HepG2 (cell line): ENCODE measurements at regions not wholly inside any gene's neighbourhood (a gene's known extent, or its start where the extent isn't known, plus 50 kb on each side); places are given as distances from the start of the nearest gene placed in this dataset.
A peak's percentile ranks its signal among the peaks of the same experiment; 100 is the strongest.

ENCODE experiments used
- ARID2 ChIP-seq: sonication (generic); formaldehyde crosslinking; IDR thresholded peaks from 2 replicates; pipeline ENCODE4 v1.8.1; 2022; ENCODE audit warnings: mild to moderate bottlenecking, missing genetic modification reagents, borderline replicate concordance
- GABPA ChIP-seq, 2 experiments: IDR thresholded peaks; 2 replicates each; pipeline ENCODE4 v1.6.1; 2011 to 2016; ENCODE audit warnings: low read depth in 2 of 2, low read length in 1 of 2, missing biosample characterization in 1 of 2, missing genetic modification characterization in 1 of 2
- HMGA1 ChIP-seq: sonication (generic); formaldehyde crosslinking; conservative IDR thresholded peaks from 2 replicates; pipeline ENCODE4 v1.4.0; 2020; ENCODE audit warnings: missing genetic modification reagents
- HNRNPK ChIP-seq: fragments of 200-400 bp; formaldehyde crosslinking; IDR thresholded peaks from 2 replicates; pipeline ENCODE4 v1.6.1; 2018; ENCODE audit warnings: low read length, low read depth, moderate library complexity, mild to moderate bottlenecking; ENCODE audit not compliant: poor library complexity, severe bottlenecking
- MEF2D ChIP-seq: sonication (generic); formaldehyde crosslinking; IDR thresholded peaks from 2 replicates; pipeline ENCODE4 v1.5.1; 2020; ENCODE audit warnings: mild to moderate bottlenecking, missing genetic modification reagents
- MZF1 ChIP-seq: sonication (generic); formaldehyde crosslinking; IDR thresholded peaks from 2 replicates; pipeline ENCODE4 v1.8.1; 2023; ENCODE audit warnings: mild to moderate bottlenecking, missing genetic modification reagents, borderline replicate concordance
- NONO ChIP-seq, 2 experiments: fragments of 450-650 bp in 1 of 2; sonication (generic) in 1 of 2; formaldehyde crosslinking in 1 of 2; IDR thresholded peaks in 1 of 2; conservative IDR thresholded peaks in 1 of 2; 2 replicates each; pipeline versions ENCODE4 v1.6.1 to v1.8.0; 2017 to 2022; ENCODE audit warnings: mild to moderate bottlenecking in 1 of 2, missing genetic modification reagents in 1 of 2, moderate library complexity in 1 of 2
- PREB ChIP-seq: sonication (generic); formaldehyde crosslinking; IDR thresholded peaks from 2 replicates; pipeline ENCODE4 v1.4.0; 2020; ENCODE audit warnings: missing genetic modification reagents
- RBAK ChIP-seq: sonication (generic); formaldehyde crosslinking; IDR thresholded peaks from 2 replicates; pipeline ENCODE4 v1.5.1; 2020; ENCODE audit warnings: mild to moderate bottlenecking, missing genetic modification reagents
- SPEN ChIP-seq: sonication (generic); formaldehyde crosslinking; IDR thresholded peaks from 2 replicates; pipeline ENCODE4 v1.5.1; 2020; ENCODE audit warnings: low read depth, mild to moderate bottlenecking, missing genetic modification reagents
- STAG1 ChIP-seq: sonication (generic); formaldehyde crosslinking; IDR thresholded peaks from 2 replicates; pipeline ENCODE4 v1.4.0; 2020; ENCODE audit warnings: missing genetic modification reagents
- SYNCRIP ChIP-seq: fragments of 200-400 bp; formaldehyde crosslinking; IDR thresholded peaks from 2 replicates; pipeline ENCODE4 v1.6.1; 2018; ENCODE audit warnings: mild to moderate bottlenecking, low read depth, low read length; ENCODE audit not compliant: insufficient read depth
- TFDP2 ChIP-seq: sonication (generic); formaldehyde crosslinking; IDR thresholded peaks from 2 replicates; pipeline ENCODE4 v1.4.0; 2020; ENCODE audit warnings: missing genetic modification reagents
- TSC22D2 ChIP-seq: sonication (generic); formaldehyde crosslinking; IDR thresholded peaks from 2 replicates; pipeline ENCODE4 v1.5.1; 2020; ENCODE audit warnings: missing genetic modification reagents, mild to moderate bottlenecking, borderline replicate concordance
- UBTF ChIP-seq: sonication (generic); formaldehyde crosslinking; IDR thresholded peaks from 2 replicates; pipeline ENCODE4 v1.4.0; 2020; ENCODE audit warnings: mild to moderate bottlenecking, missing genetic modification reagents
- ZBTB14 ChIP-seq: sonication (generic); formaldehyde crosslinking; IDR thresholded peaks from 2 replicates; pipeline ENCODE4 v1.4.0; 2020; ENCODE audit warnings: missing genetic modification reagents
- ZHX1 ChIP-seq: sonication (generic); formaldehyde crosslinking; IDR thresholded peaks from 2 replicates; pipeline ENCODE4 v1.8.1; 2022; ENCODE audit warnings: low read depth, mild to moderate bottlenecking, missing genetic modification reagents
- ZNF501 ChIP-seq: sonication (generic); formaldehyde crosslinking; IDR thresholded peaks from 2 replicates; pipeline ENCODE4 v1.5.1; 2020; ENCODE audit warnings: mild to moderate bottlenecking, moderate library complexity, missing genetic modification reagents

DNA sequence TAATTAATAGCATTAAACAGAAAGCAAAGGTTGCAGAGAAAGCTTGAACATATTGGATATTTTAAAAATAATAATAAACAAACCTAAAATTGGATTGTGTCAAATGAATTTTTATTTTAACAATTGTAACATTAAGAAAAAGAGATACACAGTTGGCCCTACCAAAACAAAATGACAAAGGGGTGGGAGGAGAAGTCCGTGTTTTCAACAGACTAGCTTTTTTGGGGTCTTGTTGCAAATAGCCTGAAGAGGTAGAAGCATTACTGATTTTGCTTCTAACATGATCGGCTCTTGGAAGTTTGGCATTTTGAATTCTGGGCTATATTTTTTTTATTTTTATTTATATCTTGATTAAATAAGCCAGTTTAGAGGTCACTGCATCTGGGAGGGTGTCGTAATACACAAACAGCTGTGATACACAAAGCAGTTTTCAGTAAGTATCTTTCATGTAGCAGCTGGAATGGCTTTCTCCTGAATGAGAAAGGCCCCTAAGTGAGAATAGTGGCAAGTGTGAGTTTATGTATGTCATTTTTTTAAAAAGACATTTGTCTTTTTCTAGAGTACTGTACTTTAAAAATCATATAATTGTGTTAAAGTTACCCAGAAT, 85.5 kb upstream of the ZNF217 start (continued):
- TF ChIP-seq GABPA (IDR thresholded peaks at IDR 0.05; ENCODE audit: low read depth, low read length) = no peak
- no peak for TF ChIP-seq GABPA (CRISPR knock-in tag; IDR thresholded peaks at IDR 0.05; ENCODE audit: low read depth)
- no peak for TF ChIP-seq ZBTB14 (CRISPR knock-in tag)
- TF ChIP-seq SPEN (CRISPR knock-in tag) = no peak
- TF ChIP-seq ZNF501 (CRISPR knock-in tag) = no peak
- no peak for TF ChIP-seq ZHX1
- TF ChIP-seq TSC22D2 (CRISPR knock-in tag) = no peak
- no peak for TF ChIP-seq UBTF (CRISPR knock-in tag)
- no peak for TF ChIP-seq ARID2 (CRISPR knock-in tag)
- no peak for TF ChIP-seq RBAK
- TF ChIP-seq TFDP2 (CRISPR knock-in tag) = no peak
- TF ChIP-seq PREB (CRISPR knock-in tag) = no peak
- no peak for TF ChIP-seq STAG1 (CRISPR knock-in tag)
- no peak for TF ChIP-seq MZF1
- no peak for TF ChIP-seq MEF2D (CRISPR knock-in tag)
- TF ChIP-seq NONO (IDR thresholded peaks at IDR 0.05) = no peak
- TF ChIP-seq NONO (CRISPR knock-in tag; conservative IDR thresholded peaks at IDR 0.05) = 0 out of 2 replicates have a peak, but pooled peaks have one; percentile 18
- no peak for TF ChIP-seq HNRNPK
- TF ChIP-seq HMGA1 (CRISPR knock-in tag) = no peak
- no peak for TF ChIP-seq SYNCRIP
